ENCODE measurements at regions not wholly inside any gene's neighbourhood (a gene's known extent, or its start where the extent isn't known, plus 50 kb on each side); places are given as distances from the start of the nearest gene placed in this dataset.

DNA sequence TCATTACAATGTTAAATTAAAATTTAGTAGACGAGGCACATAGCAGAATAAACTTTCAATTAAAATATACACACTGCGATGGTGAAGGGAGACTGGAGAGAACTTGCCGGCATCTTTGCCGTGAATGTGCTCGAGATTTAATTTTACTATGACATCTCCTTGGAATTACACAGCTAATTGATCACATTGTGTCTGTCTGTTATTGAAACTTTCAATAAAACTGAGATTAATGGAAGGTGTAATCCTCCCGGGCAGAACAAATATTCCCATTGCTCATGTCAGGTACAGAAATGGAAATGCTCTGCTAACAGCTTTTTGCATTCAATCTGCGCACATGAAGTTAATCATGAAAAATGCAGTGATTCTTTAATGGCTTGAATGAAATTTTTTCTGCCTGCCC lies 210.1 kb upstream of the NLRP1 start:
- TF ChIP-seq, protein P1, sequence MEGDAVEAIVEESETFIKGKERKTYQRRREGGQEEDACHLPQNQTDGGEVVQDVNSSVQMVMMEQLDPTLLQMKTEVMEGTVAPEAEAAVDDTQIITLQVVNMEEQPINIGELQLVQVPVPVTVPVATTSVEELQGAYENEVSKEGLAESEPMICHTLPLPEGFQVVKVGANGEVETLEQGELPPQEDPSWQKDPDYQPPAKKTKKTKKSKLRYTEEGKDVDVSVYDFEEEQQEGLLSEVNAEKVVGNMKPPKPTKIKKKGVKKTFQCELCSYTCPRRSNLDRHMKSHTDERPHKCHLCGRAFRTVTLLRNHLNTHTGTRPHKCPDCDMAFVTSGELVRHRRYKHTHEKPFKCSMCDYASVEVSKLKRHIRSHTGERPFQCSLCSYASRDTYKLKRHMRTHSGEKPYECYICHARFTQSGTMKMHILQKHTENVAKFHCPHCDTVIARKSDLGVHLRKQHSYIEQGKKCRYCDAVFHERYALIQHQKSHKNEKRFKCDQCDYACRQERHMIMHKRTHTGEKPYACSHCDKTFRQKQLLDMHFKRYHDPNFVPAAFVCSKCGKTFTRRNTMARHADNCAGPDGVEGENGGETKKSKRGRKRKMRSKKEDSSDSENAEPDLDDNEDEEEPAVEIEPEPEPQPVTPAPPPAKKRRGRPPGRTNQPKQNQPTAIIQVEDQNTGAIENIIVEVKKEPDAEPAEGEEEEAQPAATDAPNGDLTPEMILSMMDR (IDR thresholded peaks at IDR 0.05): no peak
- no peak for TF ChIP-seq POLR2A (IDR thresholded peaks at IDR 0.05)
- no peak for TF ChIP-seq POLR2AphosphoS5 (IDR thresholded peaks at IDR 0.05)

All from prostate gland (tissue), 2 donors.